ENCODE measurements at regions not wholly inside any gene's neighbourhood (a gene's known extent, or its start where the extent isn't known, plus 50 kb on each side); places are given as distances from the start of the nearest gene placed in this dataset.

DNA sequence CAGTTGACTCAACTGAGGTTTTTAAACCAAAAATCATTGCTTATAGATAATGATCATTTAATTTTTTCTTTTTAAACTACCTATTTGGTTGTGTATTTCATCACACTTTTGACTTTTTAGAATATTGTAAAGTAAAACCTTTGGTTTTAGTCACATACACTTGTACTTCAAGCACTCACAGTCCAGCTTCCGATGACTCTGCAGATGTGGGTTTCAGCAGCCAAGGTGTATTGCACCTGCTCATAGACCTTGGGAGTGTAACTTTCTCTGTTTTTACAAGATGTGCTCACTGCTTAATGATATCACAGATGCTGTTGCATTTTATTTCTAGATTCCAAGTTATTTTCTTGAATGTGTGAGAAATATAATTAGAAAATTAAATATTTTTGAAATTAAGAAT lies 188.3 kb upstream of the SLC38A2 start:
- BruUV-seq (replicated peaks) = no TSS peak
- TF ChIP-seq CBX3 (IDR thresholded peaks at IDR 0.05; ENCODE audit: low read depth) = no peak
- intact Hi-C loops (cut with micrococcal nuclease) = no loop called here

DNA sequence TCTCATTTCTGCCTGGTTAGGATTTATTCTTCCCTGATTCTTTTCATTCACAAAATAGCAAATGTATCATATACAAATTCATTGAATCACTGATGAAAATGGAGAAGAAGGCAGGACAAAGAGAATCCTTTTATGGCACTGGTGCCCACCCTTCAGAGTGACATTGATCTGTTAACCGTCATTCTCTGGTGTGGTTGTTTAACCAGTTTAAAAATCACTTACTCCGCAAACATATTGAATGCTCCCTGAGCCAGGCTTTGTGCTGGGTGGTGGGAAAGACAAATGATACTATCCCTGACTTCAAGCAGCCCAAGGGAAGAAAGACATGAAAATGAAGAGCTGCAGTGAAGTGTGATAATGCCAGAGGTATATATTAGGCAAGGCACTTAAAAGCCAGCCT lies 187.5 kb upstream of the SLC38A2 start:
- Histone ChIP-seq H3K36me3 (ENCODE audit: control insufficient read depth in 1 of 2, insufficient read depth in 2 of 2, low read length in 2 of 2) (0 out of 4 replicates have a peak, but pooled peaks cover 0 to 8% of the 10 kb centered on the region in 2 experiments), H3K9ac (ENCODE audit: low read length) (no peak overlapping the region), H3K4me3 (replicated peaks in 1 of 2; ENCODE audit: low read depth in 1 of 2, low read length in 2 of 2) (no peak overlapping the region), H3K9me2 (ENCODE audit: insufficient read depth) (no peaks in the 10 kb centered on the region), H4K20me1 (ENCODE audit: insufficient read depth) (no peaks in the 10 kb centered on the region), H3K9me3 (ENCODE audit: control insufficient read depth in 1 of 2, insufficient read depth in 1 of 2, low read depth in 1 of 2, low read length in 2 of 2) (0 out of 4 replicates have a peak, but pooled peaks cover 0 to 5% of the 10 kb centered on the region in 2 experiments), H2AFZ (ENCODE audit: low read depth, low read length, poor library complexity, severe bottlenecking) (no peak overlapping the region), H3K79me2 (ENCODE audit: insufficient read depth, low read length) (no peaks in the 10 kb centered on the region), H3K4me2 (ENCODE audit: low read length) (no peak overlapping the region), H3K27me3 (ENCODE audit: insufficient read depth, low read length) (no peaks in the 10 kb centered on the region), H3K27ac (ENCODE audit: low read depth, low read length) (no peak overlapping the region), H3K4me1 (ENCODE audit: control insufficient read depth in 1 of 2, insufficient read depth in 2 of 2, low read length in 2 of 2) (peaks cover 48 to 60% of the 10 kb centered on the region in 2 experiments)
- RAD21 ChIA-PET (ENCODE audit: low non-redundant PET in 1 of 2, low total read pairs in 2 of 2, uncharacterized antibody in 2 of 2, unreplicated experiment in 2 of 2) = no interaction called here
- ATAC-seq (no peak), DNase-seq (ENCODE audit: low read depth, low spot score) (no peak)
- no TSS peak for BruUV-seq (replicated peaks)
- POLR2A ChIA-PET = no interaction called here
- intact Hi-C loops (cut with micrococcal nuclease) = no loop called here
- no peak for TF ChIP-seq SIN3A (IDR thresholded peaks at IDR 0.05; ENCODE audit: low read depth)
- CTCF ChIA-PET = no interaction called here

More for the DNA sequence above, 188.3 kb upstream of the SLC38A2 start:
- H3K27me3 ChIP-seq (ENCODE audit: insufficient read depth, low read length) = no peaks in the 10 kb centered on the region
- peaks cover 0 to 12% of the 10 kb centered on the region in 2 experiments; a peak in 1 of 4 replicates for H3K9me3 ChIP-seq (ENCODE audit: control insufficient read depth in 1 of 2, insufficient read depth in 1 of 2, low read depth in 1 of 2, low read length in 2 of 2)
- no peak overlapping the region for H3K9ac ChIP-seq (ENCODE audit: low read length)
- RAD21 ChIA-PET (ENCODE audit: low non-redundant PET in 1 of 2, low total read pairs in 2 of 2, uncharacterized antibody in 2 of 2, unreplicated experiment in 2 of 2) = no interaction called here
- DNase-seq (ENCODE audit: low read depth, low spot score) (no peak), ATAC-seq (no peak)
- CTCF ChIA-PET = no interaction called here
- H3K79me2 ChIP-seq (ENCODE audit: insufficient read depth, low read length) = no peaks in the 10 kb centered on the region
- no peaks in the 10 kb centered on the region for H3K9me2 ChIP-seq (ENCODE audit: insufficient read depth)
- no peaks in the 10 kb centered on the region for H4K20me1 ChIP-seq (ENCODE audit: insufficient read depth)
- H2AFZ ChIP-seq (ENCODE audit: low read depth, low read length, poor library complexity, severe bottlenecking) = no peak overlapping the region
- peaks cover 40 to 52% of the 10 kb centered on the region in 2 experiments for H3K4me1 ChIP-seq (ENCODE audit: control insufficient read depth in 1 of 2, insufficient read depth in 2 of 2, low read length in 2 of 2)
- no peak overlapping the region for H3K4me2 ChIP-seq (ENCODE audit: low read length)
- POLR2A ChIA-PET = no interaction called here
- 0 out of 4 replicates have a peak, but pooled peaks cover 0 to 8% of the 10 kb centered on the region in 2 experiments for H3K36me3 ChIP-seq (ENCODE audit: control insufficient read depth in 1 of 2, insufficient read depth in 2 of 2, low read length in 2 of 2)
- no peak overlapping the region for H3K27ac ChIP-seq (ENCODE audit: low read depth, low read length)
- no peak overlapping the region for H3K4me3 ChIP-seq (replicated peaks in 1 of 2; ENCODE audit: low read depth in 1 of 2, low read length in 2 of 2)

DNA sequence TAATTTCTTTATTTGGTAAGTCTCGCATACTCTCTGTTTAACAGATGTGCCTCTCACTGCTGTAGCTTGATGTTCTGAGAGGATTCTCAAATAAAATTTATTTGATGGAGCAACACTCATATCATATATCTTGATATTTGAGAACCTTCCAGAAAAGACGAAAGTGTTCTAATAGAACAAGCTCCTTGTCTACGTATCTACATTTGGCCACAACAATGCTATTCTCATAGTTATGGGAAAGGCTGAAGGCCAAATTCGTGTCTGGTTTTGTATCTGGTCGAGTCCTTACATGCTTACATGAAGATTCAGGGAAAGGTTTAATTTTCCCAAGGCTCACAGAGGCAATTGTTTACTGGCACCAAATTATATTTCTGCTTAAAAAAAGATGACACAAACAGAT lies 186.7 kb upstream of the SLC38A2 start:
- POLR2A ChIA-PET = interaction anchor here (1.2 kb wide), 1 partner anchor 10 kb away, joined by 5 read pairs; no protein-coding TSS in a partner anchor
- intact Hi-C loops (cut with micrococcal nuclease) = loop anchor here (5.0 to 10.0 kb wide), 3 partner anchors 295 to 567 kb away; partner anchors contain the start of genes SCAF11 and SLC38A1
- CTCF ChIA-PET = interaction anchor here (1.6 kb wide), 1 partner anchor 102 kb away, joined by 3 read pairs; no protein-coding TSS in a partner anchor

More for the DNA sequence above, 186.7 kb upstream of the SLC38A2 start:
- Histone ChIP-seq H3K4me3 (replicated peaks in 1 of 2; ENCODE audit: low read depth in 1 of 2, low read length in 2 of 2) (no peak overlapping the region), H3K27me3 (ENCODE audit: insufficient read depth, low read length) (no peaks in the 10 kb centered on the region), H3K27ac (ENCODE audit: low read depth, low read length) (no peak overlapping the region), H3K9me3 (ENCODE audit: control insufficient read depth in 1 of 2, insufficient read depth in 1 of 2, low read depth in 1 of 2, low read length in 2 of 2) (0 out of 4 replicates have a peak, but pooled peaks cover 0 to 4% of the 10 kb centered on the region in 2 experiments), H3K36me3 (ENCODE audit: control insufficient read depth in 1 of 2, insufficient read depth in 2 of 2, low read length in 2 of 2) (0 out of 4 replicates have a peak, but pooled peaks cover 0 to 8% of the 10 kb centered on the region in 2 experiments), H3K79me2 (ENCODE audit: insufficient read depth, low read length) (peaks cover 5% of the 10 kb centered on the region), H3K4me2 (ENCODE audit: low read length) (no peak overlapping the region), H3K4me1 (ENCODE audit: control insufficient read depth in 1 of 2, insufficient read depth in 2 of 2, low read length in 2 of 2) (peaks cover 56 to 68% of the 10 kb centered on the region in 2 experiments), H3K9ac (ENCODE audit: low read length) (no peak overlapping the region), H3K9me2 (ENCODE audit: insufficient read depth) (no peaks in the 10 kb centered on the region), H2AFZ (ENCODE audit: low read depth, low read length, poor library complexity, severe bottlenecking) (no peak overlapping the region), H4K20me1 (ENCODE audit: insufficient read depth) (no peaks in the 10 kb centered on the region)
- ATAC-seq = no peak
- RAD21 ChIA-PET (ENCODE audit: low non-redundant PET in 1 of 2, low total read pairs in 2 of 2, uncharacterized antibody in 2 of 2, unreplicated experiment in 2 of 2) = no interaction called here
- BruUV-seq (replicated peaks) = no TSS peak
- no peak for DNase-seq (ENCODE audit: low read depth, low spot score)
- TF ChIP-seq SRF (IDR thresholded peaks at IDR 0.05; ENCODE audit: low read depth) = no peak
- TF ChIP-seq, protein P1, sequence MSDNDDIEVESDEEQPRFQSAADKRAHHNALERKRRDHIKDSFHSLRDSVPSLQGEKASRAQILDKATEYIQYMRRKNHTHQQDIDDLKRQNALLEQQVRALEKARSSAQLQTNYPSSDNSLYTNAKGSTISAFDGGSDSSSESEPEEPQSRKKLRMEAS (IDR thresholded peaks at IDR 0.05) = no peak

All from HCT116 (cell line).